LNCaP clone FGC (cell line): ENCODE measurements at regions not wholly inside any gene's neighbourhood (a gene's known extent, or its start where the extent isn't known, plus 50 kb on each side); places are given as distances from the start of the nearest gene placed in this dataset.

Experiments used
- DNase-seq: peaks from one replicate; pipeline ENCODE4 v3.0.0-alpha.2; 2011; ENCODE audit warnings: low read depth
- H3K4me3 ChIP-seq: 2 replicates; pipeline ENCODE4 v1.5.1; 2011; ENCODE audit warnings: mild to moderate bottlenecking, low read depth, low read length, control low read depth
- TF ChIP-seq, protein P1 (sequence below): IDR thresholded peaks from 2 replicates; pipeline ENCODE4 v1.5.1; 2012; ENCODE audit warnings: mild to moderate bottlenecking; ENCODE audit not compliant: control insufficient read depth, insufficient read depth; ENCODE audit errors: extremely low read depth

DNA sequence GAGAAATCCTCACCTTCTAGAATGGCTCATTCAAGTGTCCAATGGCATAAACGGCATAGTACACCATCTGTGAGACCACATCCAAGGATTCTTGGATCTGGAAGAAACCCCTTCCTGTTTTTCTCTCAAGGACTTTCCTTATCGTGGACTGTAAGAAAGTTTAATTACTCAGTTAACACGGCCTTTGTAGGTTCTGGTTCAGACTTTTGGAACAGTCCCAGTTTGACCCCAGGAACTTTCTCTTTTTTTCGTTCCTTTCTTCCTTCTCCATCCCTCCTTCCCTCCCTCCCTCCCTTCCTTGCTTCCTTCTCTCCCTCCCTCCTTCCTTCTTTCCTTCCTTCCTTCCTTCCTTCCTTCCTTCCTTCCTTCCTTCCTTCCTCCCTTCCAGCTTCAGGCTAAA, 343.5 kb upstream of the SMIM31 start:
- H3K4me3 ChIP-seq: no peak overlapping the region
- TF ChIP-seq, protein P1, sequence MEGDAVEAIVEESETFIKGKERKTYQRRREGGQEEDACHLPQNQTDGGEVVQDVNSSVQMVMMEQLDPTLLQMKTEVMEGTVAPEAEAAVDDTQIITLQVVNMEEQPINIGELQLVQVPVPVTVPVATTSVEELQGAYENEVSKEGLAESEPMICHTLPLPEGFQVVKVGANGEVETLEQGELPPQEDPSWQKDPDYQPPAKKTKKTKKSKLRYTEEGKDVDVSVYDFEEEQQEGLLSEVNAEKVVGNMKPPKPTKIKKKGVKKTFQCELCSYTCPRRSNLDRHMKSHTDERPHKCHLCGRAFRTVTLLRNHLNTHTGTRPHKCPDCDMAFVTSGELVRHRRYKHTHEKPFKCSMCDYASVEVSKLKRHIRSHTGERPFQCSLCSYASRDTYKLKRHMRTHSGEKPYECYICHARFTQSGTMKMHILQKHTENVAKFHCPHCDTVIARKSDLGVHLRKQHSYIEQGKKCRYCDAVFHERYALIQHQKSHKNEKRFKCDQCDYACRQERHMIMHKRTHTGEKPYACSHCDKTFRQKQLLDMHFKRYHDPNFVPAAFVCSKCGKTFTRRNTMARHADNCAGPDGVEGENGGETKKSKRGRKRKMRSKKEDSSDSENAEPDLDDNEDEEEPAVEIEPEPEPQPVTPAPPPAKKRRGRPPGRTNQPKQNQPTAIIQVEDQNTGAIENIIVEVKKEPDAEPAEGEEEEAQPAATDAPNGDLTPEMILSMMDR: no peak
- no peak for DNase-seq

DNA sequence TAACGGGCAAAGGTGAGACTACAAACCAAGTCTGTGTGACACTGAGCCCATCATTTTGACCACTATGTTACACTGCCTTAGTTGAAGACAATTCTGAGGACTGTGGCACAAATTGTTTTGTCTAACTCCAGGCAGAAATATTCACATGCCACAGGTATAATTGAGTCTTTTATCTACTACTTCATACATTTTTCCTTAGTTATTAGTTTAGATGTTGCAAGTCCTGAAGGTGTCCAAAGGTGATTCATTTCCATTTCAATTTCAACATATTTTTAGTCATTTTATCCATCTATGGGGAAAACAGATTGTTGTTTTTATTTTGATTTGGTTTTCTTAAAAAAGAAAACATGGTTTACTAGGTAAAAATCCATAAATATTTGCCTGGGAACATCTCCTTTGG, 341.7 kb upstream of the SMIM31 start:
- no peak overlapping the region for H3K4me3 ChIP-seq
- TF ChIP-seq, protein P1: no peak
- no peak for DNase-seq

DNA sequence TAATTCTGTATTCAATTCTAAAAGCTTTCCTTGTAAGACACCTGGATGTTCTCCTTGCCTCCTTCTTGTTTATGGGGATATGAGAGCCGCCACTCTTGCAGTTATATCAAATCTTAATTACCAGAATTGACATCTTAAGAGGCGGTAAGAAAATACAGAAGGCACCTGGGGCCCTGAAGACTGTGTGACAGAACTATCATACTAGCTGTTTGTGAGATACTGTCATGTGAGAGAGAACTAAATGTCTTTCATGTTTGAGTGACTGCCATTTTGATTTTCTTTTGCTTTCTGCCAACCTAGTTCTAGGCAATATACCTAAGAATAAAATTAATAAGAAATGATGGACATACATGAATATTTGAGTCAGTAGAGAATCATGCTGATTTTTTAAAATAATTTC, 340.2 kb upstream of the SMIM31 start:
- no peak for DNase-seq
- no peak overlapping the region for H3K4me3 ChIP-seq
- TF ChIP-seq, protein P1: no peak

DNA sequence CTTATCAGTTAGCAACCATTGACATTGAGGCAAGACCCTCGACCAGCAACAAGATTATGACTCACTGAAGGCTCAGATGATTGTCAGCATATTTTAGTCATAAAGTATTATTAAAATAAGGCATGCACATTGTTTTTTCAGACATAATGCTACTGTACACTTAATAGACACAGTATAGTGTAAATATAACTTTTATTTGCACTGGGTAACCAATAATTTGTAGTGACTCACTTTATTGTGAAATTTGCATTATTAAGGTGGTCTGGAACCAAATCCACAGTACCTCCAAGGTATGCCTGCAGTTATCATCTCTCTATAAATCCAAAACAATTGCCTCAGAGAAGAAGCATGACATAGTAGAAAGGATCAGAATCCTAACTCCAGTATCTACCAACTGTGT, 330.1 kb upstream of the SMIM31 start:
- TF ChIP-seq, protein P1: no peak
- no peak for DNase-seq
- H3K4me3 ChIP-seq: no peak overlapping the region

DNA sequence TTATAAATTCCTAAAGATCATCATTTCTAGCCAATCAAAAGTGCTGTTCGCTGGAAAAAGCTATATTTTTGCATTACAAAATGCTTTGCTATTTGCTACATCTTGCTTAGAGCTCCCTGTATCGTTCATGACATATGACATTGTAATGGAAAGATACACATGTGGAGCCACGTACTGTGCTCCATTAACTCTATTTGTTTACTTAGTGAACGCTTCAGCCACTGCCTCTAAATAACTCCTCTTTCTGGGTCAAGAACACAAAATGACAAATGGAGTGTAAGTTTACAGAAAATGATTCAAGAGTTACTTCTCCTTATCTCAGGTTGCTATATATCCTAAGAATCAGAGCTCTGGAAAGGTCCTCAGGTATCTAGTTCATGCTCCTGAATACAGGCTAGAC, 329.1 kb upstream of the SMIM31 start:
- H3K4me3 ChIP-seq: no peak overlapping the region
- TF ChIP-seq, protein P1: no peak
- DNase-seq: no peak

DNA sequence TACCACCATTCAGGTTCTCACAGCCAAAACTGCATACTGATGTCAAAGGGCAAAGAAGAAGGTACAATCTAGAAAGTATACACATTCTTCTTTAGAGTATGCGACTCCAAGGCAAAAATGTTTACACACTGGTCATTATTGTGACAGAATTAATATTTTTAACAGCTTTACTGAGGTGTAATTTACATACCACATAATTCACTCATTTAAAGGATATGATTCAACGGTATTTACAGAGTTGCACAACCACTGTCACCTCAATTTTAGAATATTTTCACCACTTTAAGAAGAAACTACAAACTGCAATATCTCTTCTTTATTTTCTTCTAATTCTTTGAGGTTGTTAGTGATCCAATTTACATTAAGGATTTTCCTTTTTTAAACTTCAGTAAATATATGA, 325.4 kb upstream of the SMIM31 start:
- no peak for DNase-seq
- TF ChIP-seq, protein P1: no peak
- H3K4me3 ChIP-seq: no peak overlapping the region

DNA sequence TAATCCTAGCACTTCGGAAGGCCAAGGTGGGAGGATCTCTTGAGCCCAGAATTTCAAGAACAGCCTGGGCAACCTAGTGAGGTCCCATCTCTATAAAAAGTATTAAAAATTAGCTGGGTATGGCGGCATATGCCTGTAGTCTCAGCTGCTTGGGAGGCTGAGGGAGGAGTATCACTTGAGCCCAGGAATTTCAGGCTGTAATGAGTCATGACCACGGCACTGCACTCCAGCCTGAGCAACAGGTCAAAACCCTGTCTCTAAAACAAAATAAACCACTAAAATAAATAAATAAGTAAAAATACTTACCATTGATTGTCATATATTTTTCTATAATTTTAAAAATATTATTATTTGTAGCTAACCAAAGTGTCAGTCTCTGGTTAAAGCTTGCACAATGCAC, 315.6 kb upstream of the SMIM31 start:
- no peak for DNase-seq
- no peak overlapping the region for H3K4me3 ChIP-seq
- TF ChIP-seq, protein P1: no peak
